C4-2B (cell line): ENCODE measurements at regions not wholly inside any gene's neighbourhood (a gene's known extent, or its start where the extent isn't known, plus 50 kb on each side); places are given as distances from the start of the nearest gene placed in this dataset.

Source experiments
- H3K27ac ChIP-seq: fragments of 450-650 bp; 2 replicates; pipeline ENCODE4 v1.5.1; 2017
- ZFX ChIP-seq: fragments of 450-650 bp; IDR thresholded peaks from 2 replicates; pipeline ENCODE4 v1.6.1; 2017
- TF ChIP-seq, protein P1 (sequence below): fragments of 450-650 bp; conservative IDR thresholded peaks from 2 replicates; pipeline ENCODE4 v1.5.1; 2017; ENCODE audit warnings: mild to moderate bottlenecking

DNA sequence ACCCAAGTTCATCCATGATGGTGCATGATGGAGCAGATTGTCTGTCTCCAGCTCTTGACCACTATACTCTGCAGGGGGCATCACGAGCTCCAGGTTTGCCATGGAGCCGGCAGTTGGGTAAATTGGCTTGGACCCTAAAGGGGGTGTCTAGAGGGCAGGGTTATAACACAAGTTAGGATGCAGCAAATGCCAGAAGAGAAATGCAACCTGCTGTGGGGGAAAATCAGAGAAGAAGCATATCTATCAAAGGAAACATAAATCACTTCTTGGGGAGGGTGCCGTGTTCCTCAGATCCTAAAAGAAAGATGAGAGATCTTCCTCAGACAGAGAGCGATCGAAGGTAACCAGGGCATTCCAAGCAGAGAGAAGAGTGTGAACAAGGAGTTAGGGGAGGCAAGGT lies 334.9 kb downstream of the C12orf75 start:
- TF ChIP-seq, protein P1, sequence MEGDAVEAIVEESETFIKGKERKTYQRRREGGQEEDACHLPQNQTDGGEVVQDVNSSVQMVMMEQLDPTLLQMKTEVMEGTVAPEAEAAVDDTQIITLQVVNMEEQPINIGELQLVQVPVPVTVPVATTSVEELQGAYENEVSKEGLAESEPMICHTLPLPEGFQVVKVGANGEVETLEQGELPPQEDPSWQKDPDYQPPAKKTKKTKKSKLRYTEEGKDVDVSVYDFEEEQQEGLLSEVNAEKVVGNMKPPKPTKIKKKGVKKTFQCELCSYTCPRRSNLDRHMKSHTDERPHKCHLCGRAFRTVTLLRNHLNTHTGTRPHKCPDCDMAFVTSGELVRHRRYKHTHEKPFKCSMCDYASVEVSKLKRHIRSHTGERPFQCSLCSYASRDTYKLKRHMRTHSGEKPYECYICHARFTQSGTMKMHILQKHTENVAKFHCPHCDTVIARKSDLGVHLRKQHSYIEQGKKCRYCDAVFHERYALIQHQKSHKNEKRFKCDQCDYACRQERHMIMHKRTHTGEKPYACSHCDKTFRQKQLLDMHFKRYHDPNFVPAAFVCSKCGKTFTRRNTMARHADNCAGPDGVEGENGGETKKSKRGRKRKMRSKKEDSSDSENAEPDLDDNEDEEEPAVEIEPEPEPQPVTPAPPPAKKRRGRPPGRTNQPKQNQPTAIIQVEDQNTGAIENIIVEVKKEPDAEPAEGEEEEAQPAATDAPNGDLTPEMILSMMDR = no peak
- TF ChIP-seq ZFX = no peak
- H3K27ac ChIP-seq = no peak overlapping the region

DNA sequence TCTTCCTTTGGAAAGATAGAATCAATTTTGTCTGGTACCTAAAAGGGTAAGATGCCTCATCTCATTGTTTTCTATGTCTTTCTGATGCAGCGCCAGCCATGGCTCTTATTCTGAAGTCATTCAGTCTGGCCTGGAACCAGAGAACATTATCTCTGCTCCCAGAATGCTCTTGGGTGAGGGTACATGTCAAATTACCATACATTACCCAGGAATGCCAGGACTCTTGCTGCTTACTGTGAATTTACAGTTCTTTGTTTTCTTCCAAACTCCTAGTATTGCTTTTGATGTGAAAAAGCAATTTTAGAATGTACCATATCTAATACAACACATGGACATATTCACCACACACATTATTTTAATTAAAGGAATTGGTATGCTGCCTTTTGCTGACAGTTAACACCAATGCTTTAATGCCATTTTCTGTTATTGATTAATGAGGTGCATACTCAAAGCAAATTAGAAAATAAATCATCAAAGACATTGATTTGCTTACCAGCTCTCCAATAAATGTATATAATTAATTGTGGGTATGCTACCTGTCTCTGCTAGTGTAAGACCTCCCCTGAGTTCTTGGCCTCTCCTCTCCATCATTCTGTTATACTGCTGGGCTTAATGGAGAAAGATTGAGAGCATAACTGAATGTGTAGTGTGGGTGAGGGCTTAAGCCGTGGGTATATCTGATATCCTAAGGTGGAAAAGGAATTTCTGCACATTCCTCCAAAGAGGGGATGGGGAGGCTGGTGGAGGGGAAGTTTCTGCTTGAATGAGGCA lies 337.7 kb downstream of the C12orf75 start:
- H3K27ac ChIP-seq = no peak overlapping the region
- no peak for TF ChIP-seq ZFX
- TF ChIP-seq, protein P1 = no peak

DNA sequence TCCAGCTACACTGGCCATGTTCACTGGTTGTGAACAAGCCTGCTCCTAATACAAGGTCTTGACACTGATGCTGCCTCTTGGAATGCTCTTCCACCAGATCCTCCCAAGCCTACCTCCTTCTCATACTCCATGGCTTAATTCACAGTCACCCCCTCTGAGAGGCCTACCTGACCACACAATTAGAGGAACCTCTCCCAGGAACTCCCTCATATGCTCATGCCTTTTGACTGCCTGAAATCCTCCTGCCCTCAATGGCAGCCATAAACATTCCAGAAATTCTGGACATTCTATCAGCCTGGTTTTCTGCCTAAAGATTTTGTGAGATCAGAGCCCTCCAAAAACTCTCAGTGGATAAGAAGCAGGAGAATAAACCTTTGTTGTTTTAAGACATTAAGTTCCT lies 340.2 kb downstream of the C12orf75 start:
- TF ChIP-seq ZFX = no peak
- TF ChIP-seq, protein P1 = no peak
- no peak overlapping the region for H3K27ac ChIP-seq

DNA sequence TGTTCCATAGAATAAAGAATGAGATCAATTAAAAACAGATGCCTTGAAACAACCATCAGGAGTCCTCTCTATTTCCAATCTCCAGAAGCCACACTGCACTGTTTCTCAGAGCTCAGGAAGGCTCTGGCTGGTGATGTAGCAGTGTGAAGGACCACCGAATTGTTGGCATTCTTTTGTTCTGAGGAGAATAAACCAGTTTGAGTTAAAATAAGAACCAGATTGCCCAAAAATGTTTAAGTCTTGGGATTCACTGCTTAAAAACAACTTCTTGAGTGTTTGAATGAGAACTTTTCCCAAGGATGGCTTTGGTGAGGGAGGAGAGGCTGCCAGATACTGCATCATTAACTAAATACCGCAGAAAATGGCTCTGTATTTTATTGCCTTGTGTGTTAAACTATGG lies 341.2 kb downstream of the C12orf75 start:
- TF ChIP-seq ZFX = no peak
- TF ChIP-seq, protein P1 = no peak
- H3K27ac ChIP-seq = no peak overlapping the region

DNA sequence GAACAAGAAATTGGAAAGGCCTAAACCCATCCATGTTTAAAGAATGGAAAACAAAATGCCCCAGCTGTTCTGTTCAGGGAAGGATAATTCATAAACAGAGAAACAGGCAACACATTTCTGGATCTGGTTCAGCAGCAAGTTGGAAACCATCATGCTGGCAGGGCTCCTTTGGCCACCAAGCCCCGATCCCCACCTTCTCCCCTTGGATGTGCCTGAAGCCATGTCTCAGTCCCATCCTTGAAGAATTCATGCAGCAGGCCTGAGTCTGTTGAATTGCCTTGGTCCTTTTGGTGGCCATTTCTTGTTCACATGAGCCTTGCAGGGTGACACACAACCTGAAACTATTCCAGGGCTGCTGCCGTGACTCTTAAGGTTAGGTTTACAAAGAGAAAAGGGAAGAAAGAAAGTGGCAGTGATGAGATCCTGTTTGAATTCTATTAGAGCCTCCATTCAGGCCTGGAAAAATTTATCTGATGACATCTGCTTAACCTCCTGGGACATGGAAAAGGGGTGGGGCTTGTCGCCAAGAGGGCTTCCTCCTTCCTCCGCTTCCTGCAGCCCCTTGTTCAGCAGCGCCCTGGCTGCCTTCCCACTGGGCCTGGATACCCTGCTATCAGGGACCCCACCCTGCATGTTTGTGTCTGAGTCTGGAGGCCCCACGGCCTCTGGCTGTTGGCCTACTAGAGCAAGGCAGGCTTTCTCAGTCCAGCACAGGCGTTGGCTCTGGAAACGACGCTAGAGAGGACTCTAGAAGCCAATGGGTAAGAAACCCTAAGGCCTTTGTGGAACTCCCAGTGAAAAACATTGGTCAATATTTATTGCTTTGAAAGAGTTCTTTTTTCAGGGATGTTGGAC lies 341.9 kb downstream of the C12orf75 start:
- H3K27ac ChIP-seq = no peak overlapping the region
- TF ChIP-seq, protein P1 = no peak
- no peak for TF ChIP-seq ZFX

DNA sequence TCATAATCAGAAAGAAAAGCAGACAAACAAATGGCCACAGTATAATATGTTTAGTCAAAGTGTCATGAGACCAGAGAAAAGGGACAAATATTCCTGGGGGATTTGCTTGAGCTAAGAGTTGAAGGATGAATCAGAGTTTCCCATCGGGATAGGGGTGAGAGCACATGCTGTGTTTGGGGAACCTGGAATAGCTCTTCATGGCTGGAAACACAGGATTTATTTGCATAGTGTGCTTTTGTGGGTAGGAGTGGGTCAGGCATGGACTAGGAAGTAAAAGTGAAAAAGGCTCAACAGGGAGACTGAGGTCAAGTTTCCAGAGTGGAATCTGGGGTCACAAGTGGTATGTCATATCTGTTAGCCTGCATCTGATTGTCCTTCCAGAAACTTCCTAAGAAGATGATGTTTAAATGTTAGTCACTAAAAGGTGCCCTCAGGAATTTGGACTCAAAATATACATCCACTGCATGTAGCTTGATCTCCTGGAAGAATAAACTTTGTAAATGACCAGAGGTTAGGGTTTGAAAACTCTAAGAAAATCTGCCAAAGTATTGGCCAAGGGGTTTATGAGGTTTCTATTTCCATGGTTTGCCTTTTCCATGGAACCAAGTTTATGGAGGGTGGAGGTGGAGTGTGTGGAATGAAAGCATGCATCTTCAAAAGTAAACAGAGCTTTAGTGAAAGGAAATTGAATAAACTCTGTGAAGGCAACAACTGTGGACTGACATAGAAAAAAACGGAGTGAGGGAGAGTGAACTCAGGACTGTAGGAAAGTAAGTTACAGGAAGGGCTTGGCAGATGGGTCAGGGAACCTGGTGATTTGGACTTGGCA lies 344.6 kb downstream of the C12orf75 start:
- no peak for TF ChIP-seq ZFX
- TF ChIP-seq, protein P1 = no peak
- no peak overlapping the region for H3K27ac ChIP-seq
